K562 (cell line): ENCODE measurements at regions not wholly inside any gene's neighbourhood (a gene's known extent, or its start where the extent isn't known, plus 50 kb on each side); places are given as distances from the start of the nearest gene placed in this dataset.

Experiments used
- ATAC-seq: fragments of 200-7000 bp; cut with Tn5 transposase; 3 replicates; pipeline ENCODE4 v1.9.1; 2020; ENCODE audit warnings: moderate library complexity
- BruUV-seq: library from RNA; stranded (reverse); fragments of 400-500 nt; replicated peaks from 2 replicates; lab custom pipeline; 2021; lab: Mats Ljungman, UMichigan
- CTCF ChIA-PET: fragments of 300-600 bp; formaldehyde crosslinking; extraction: SDS; loops from one replicate; lab custom pipeline; 2021; ENCODE audit warnings: low intra/inter-chr PET ratio; lab: Yijun Ruan, JAX
- POLR2A ChIA-PET: fragments of 300-600, 350-650 bp; sonication (Branson Sonifier 250); formaldehyde crosslinking; extraction: SDS; loops from one replicate; lab custom pipeline; 2021; ENCODE audit warnings: antibody characterized with exemption, inconsistent platforms; lab: Yijun Ruan, JAX
- DNase-seq, 4 experiments: peaks; one replicate each; pipeline versions ENCODE4 v3.0.0 to v3.0.0-alpha.2; 2011 to 2018; ENCODE audit warnings: low spot score in 3 of 4, mixed read lengths in 3 of 4; ENCODE audit errors: extremely low read depth in 1 of 4
- FAIRE-seq: peaks from 2 replicates; lab custom pipeline; 2011; peaks lifted over from hg19 to GRCh38; lab: Jason Lieb, UNC
- H2AFZ ChIP-seq: 2 replicates; pipeline ENCODE4 v1.6.0; 2011; ENCODE audit warnings: low read depth, low read length, control low read depth, inconsistent platforms
- H3K27ac ChIP-seq: fragments of 200-600 bp; 3 replicates; pipeline ENCODE4 v1.8.0; 2011; ENCODE audit warnings: low read depth, mild to moderate bottlenecking, control low read depth, inconsistent platforms, low read length, moderate library complexity, mixed read lengths; ENCODE audit errors: extremely low read depth
- H3K27me3 ChIP-seq, 2 experiments: fragments of 300-600 bp in 1 of 2; 2 replicates in 1 of 2; 3 replicates in 1 of 2; pipeline versions ENCODE4 v1.6.0 to v1.8.0; 2011; ENCODE audit warnings: inconsistent platforms in 2 of 2, low read length in 2 of 2, mild to moderate bottlenecking in 1 of 2, mixed read lengths in 1 of 2, moderate library complexity in 1 of 2; ENCODE audit not compliant: control insufficient read depth in 2 of 2, insufficient read depth in 2 of 2
- H3K36me3 ChIP-seq: fragments of 300-600 bp; 3 replicates; pipeline ENCODE4 v1.8.0; 2011; ENCODE audit warnings: mild to moderate bottlenecking, low read length, inconsistent platforms; ENCODE audit not compliant: control insufficient read depth, insufficient read depth
- H3K4me1 ChIP-seq, 2 experiments: fragments of 200-600 bp in 1 of 2; replicated peaks in 1 of 2; 2 replicates in 1 of 2; 3 replicates in 1 of 2; pipeline versions ENCODE4 v1.5.1 to v1.8.0; 2011; ENCODE audit warnings: inconsistent platforms in 2 of 2, low read length in 2 of 2, mild to moderate bottlenecking in 1 of 2, mixed read lengths in 1 of 2, moderate library complexity in 1 of 2; ENCODE audit not compliant: control insufficient read depth in 2 of 2, insufficient read depth in 2 of 2
- H3K4me2 ChIP-seq: 2 replicates; pipeline ENCODE4 v1.6.1; 2011; ENCODE audit warnings: low read length, control low read depth, inconsistent platforms, mixed read lengths; ENCODE audit not compliant: insufficient read depth
- H3K4me3 ChIP-seq: fragments of 200-600 bp; sonication (generic), shearing (Covaris generic); 2 replicates; pipeline ENCODE4 v1.5.1; 2016; ENCODE audit warnings: control low read depth, inconsistent platforms
- H3K79me2 ChIP-seq: fragments of 200-600 bp; 3 replicates; pipeline ENCODE4 v1.8.0; 2011; ENCODE audit warnings: low read length, inconsistent platforms; ENCODE audit not compliant: control insufficient read depth, insufficient read depth
- H3K9ac ChIP-seq, 2 experiments: 2 replicates each; pipeline versions ENCODE4 v1.6.0 to v1.6.1; 2011; ENCODE audit warnings: low read depth in 2 of 2, low read length in 2 of 2, control low read depth in 1 of 2, inconsistent platforms in 1 of 2, mild to moderate bottlenecking in 1 of 2, mixed read lengths in 1 of 2; ENCODE audit not compliant: insufficient read depth in 1 of 2
- H3K9me1 ChIP-seq: one replicate; pipeline ENCODE4 v1.6.0; 2011; ENCODE audit warnings: inconsistent platforms, mild to moderate bottlenecking, low read length, moderate library complexity; ENCODE audit not compliant: control insufficient read depth, insufficient read depth
- H3K9me3 ChIP-seq: replicated peaks from 2 replicates; pipeline ENCODE4 v1.5.1; 2011; ENCODE audit warnings: low read depth, low read length, inconsistent platforms; ENCODE audit not compliant: control insufficient read depth, insufficient read depth
- H4K20me1 ChIP-seq: replicated peaks from 2 replicates; pipeline ENCODE4 v1.6.1; 2011; ENCODE audit warnings: low read length, inconsistent platforms, mixed read lengths; ENCODE audit not compliant: control insufficient read depth, insufficient read depth
- BACH1 ChIP-seq: fragments of 200-800 bp; sonication (Bioruptor generic); IDR thresholded peaks from 2 replicates; pipeline ENCODE4 v1.6.1; 2016; ENCODE audit warnings: missing genetic modification characterization, missing compliant biosample characterization
- SMARCA4 ChIP-seq: fragments of 450-650 bp; IDR thresholded peaks from 2 replicates; pipeline ENCODE4 v1.6.1; 2016
- TCF7 ChIP-seq: sonication (generic); IDR thresholded peaks from 2 replicates; pipeline ENCODE4 v1.6.1; 2016; ENCODE audit warnings: antibody characterized with exemption, borderline replicate concordance
- ZNF174 ChIP-seq: fragments of 250-450 bp; sonication (Bioruptor Pico); IDR thresholded peaks from 2 replicates; pipeline ENCODE4 v1.4.0; 2020; ENCODE audit warnings: mild to moderate bottlenecking
- WGBS: fragments of 100-300 bp; shearing (Covaris generic); methylation state at CpG from one replicate; pipeline ENCODE4 v1.1.6; 2016; ENCODE audit warnings: low coverage, mixed read lengths; ENCODE audit not compliant: insufficient coverage; ENCODE audit errors: missing lambda C conversion rate; 5-methylcytosine and 5-hydroxymethylcytosine counted together
- in situ Hi-C: fragments of 300-500 bp; cut with MboI; formaldehyde crosslinking; loops from 4 replicates; pipeline ENCODE4 v1.15.0; 2018; ENCODE audit warnings: inconsistent platforms, mixed read lengths
- intact Hi-C: fragments of 100-400 bp; cut with micrococcal nuclease; formaldehyde crosslinking; loops from 2 replicates; pipeline ENCODE4 v1.14.2; 2022
- TF ChIP-seq, protein P1 (sequence below): fragments of 450-650 bp; IDR thresholded peaks from 2 replicates; pipeline ENCODE4 v1.6.1; 2016; ENCODE audit warnings: low read depth
- TF ChIP-seq, protein P2 (sequence below): fragments of 250-450 bp; sonication (Bioruptor Pico); IDR thresholded peaks from 2 replicates; pipeline ENCODE4 v1.5.1; 2021; ENCODE audit warnings: mild to moderate bottlenecking

DNA sequence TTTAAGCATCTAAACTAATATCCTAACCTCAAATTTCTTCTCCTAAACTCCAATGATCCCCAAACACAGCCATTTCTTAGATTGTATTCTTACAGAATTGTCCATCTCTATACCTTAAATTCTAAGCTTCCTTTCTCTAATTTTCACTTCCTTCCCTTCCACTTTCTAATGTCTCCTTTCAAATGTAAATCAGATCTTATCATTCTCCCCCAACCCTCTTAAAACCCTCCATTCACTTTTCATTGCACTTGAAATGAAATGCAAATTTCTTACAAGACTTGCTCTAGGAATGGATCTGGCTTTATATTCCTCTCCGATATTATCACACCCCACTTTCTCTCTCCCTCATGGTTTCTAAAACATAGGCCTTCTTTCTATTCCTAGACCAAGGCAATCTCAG is 534.6 kb downstream of the LMO4 start (continued):
- TF ChIP-seq, protein P1, sequence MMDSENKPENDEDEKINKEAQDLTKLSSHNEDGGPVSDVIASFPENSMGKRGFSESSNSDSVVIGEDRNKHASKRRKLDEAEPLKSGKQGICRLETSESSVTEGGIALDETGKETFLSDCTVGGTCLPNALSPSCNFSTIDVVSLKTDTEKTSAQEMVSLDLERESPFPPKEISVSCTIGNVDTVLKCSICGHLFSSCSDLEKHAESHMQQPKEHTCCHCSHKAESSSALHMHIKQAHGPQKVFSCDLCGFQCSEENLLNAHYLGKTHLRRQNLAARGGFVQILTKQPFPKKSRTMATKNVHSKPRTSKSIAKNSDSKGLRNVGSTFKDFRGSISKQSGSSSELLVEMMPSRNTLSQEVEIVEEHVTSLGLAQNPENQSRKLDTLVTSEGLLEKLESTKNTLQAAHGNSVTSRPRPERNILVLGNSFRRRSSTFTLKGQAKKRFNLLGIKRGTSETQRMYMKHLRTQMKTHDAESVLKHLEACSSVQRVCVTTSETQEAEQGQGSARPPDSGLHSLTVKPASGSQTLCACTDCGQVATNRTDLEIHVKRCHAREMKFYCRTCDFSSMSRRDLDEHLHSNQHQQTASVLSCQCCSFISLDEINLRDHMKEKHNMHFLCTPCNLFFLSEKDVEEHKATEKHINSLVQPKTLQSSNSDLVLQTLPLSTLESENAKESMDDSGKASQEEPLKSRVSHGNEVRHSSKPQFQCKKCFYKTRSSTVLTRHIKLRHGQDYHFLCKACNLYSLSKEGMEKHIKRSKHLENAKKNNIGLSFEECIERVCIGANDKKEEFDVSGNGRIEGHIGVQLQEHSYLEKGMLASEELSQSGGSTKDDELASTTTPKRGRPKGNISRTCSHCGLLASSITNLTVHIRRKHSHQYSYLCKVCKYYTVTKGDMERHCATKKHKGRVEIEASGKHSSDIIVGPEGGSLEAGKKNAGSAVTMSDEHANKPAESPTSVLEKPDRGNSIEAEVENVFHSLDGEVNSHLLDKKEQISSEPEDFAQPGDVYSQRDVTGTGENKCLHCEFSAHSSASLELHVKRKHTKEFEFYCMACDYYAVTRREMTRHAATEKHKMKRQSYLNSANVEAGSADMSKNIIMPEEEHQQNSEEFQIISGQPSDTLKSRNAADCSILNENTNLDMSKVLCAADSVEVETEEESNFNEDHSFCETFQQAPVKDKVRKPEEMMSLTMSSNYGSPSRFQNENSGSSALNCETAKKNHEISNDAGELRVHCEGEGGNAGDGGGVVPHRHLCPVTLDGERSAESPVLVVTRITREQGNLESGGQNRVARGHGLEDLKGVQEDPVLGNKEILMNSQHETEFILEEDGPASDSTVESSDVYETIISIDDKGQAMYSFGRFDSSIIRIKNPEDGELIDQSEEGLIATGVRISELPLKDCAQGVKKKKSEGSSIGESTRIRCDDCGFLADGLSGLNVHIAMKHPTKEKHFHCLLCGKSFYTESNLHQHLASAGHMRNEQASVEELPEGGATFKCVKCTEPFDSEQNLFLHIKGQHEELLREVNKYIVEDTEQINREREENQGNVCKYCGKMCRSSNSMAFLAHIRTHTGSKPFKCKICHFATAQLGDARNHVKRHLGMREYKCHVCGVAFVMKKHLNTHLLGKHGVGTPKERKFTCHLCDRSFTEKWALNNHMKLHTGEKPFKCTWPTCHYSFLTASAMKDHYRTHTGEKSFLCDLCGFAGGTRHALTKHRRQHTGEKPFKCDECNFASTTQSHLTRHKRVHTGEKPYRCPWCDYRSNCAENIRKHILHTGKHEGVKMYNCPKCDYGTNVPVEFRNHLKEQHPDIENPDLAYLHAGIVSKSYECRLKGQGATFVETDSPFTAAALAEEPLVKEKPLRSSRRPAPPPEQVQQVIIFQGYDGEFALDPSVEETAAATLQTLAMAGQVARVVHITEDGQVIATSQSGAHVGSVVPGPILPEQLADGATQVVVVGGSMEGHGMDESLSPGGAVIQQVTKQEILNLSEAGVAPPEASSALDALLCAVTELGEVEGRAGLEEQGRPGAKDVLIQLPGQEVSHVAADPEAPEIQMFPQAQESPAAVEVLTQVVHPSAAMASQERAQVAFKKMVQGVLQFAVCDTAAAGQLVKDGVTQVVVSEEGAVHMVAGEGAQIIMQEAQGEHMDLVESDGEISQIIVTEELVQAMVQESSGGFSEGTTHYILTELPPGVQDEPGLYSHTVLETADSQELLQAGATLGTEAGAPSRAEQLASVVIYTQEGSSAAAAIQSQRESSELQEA = no peak
- no peak for TF ChIP-seq BACH1
- no peak for TF ChIP-seq ZNF174 (CRISPR knock-in tag)

DNA sequence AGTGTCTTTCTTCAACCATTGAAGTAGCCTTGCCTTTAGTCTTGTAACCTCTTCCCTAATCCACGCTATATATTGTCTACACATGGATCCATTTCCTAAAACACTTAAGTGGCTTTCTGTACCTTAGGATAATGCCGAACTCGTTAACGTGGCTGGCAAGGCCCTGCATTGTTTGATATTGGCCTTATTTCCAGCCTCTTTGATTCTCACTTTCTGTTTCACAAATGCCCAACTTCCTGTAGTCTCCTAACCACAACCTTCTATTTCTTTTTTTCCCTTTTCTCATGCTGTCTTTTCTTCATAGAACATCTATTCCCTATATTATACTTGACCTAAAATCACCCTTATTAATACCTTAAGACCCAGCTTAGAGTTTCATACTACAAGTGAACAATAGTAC is 536.0 kb downstream of the LMO4 start:
- TF ChIP-seq TCF7 (no peak), SMARCA4 (no peak)
- TF ChIP-seq, protein P2, sequence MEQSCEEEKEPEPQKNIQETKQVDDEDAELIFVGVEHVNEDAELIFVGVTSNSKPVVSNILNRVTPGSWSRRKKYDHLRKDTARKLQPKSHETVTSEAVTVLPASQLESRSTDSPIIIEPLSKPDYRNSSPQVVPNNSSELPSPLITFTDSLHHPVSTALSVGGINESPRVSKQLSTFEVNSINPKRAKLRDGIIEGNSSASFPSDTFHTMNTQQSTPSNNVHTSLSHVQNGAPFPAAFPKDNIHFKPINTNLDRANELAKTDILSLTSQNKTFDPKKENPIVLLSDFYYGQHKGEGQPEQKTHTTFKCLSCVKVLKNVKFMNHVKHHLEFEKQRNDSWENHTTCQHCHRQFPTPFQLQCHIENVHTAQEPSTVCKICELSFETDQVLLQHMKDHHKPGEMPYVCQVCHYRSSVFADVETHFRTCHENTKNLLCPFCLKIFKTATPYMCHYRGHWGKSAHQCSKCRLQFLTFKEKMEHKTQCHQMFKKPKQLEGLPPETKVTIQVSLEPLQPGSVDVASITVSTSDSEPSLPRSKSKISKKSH = no peak
- Histone ChIP-seq H3K79me2 (no peaks in the 10 kb centered on the region), H3K27me3 (no peaks in the 10 kb centered on the region), H3K4me1 (no peaks in the 10 kb centered on the region), H3K27ac (no peak overlapping the region), H3K9me3 (no peaks in the 10 kb centered on the region), H3K4me3 (no peak overlapping the region), H3K36me3 (no peaks in the 10 kb centered on the region), H4K20me1 (no peaks in the 10 kb centered on the region), H3K9me1 (no peaks in the 10 kb centered on the region), H3K4me2 (no peak overlapping the region), H2AFZ (no peak overlapping the region), H3K9ac (no peak overlapping the region)
- no peak for ATAC-seq
- ChIA-PET POLR2A (no interaction called here), CTCF (no interaction called here)
- no TSS peak for BruUV-seq
- in situ Hi-C loops = no loop called here
- intact Hi-C loops = no loop called here
- no peak for FAIRE-seq
- 0% methylated on average over 4 of the region's 4 CpGs for WGBS
- DNase-seq = no peak
